ENCODE measurements at regions not wholly inside any gene's neighbourhood (a gene's known extent, or its start where the extent isn't known, plus 50 kb on each side); places are given as distances from the start of the nearest gene placed in this dataset.

GRCh38 chr20:48300529-48300928 lies 515.2 kb upstream of the SULF2 start:
- no peak for DNase-seq (ENCODE audit: low spot score)

GRCh38 chr20:48298851-48299484 lies 513.7 kb upstream of the SULF2 start:
- no peak for DNase-seq (ENCODE audit: low spot score)

- DNase-seq (ENCODE audit: low spot score), result no peak
Measured at GRCh38 chr20:48298433-48298832, 513.2 kb upstream of the SULF2 start.

- DNase-seq (ENCODE audit: low spot score), result no peak
Measured at GRCh38 chr20:48295966-48296421, 510.7 kb upstream of the SULF2 start.

- DNase-seq (ENCODE audit: low spot score), result no peak
Measured at GRCh38 chr20:48295445-48295903, 510.2 kb upstream of the SULF2 start.

- no peak for DNase-seq (ENCODE audit: low spot score)
Measured at GRCh38 chr20:48294942-48295341, 509.7 kb upstream of the SULF2 start.

- DNase-seq (ENCODE audit: low spot score), result no peak
Measured at GRCh38 chr20:48294196-48294595, 508.9 kb upstream of the SULF2 start.

GRCh38 chr20:48293671-48294070 lies 508.4 kb upstream of the SULF2 start:
- no peak for DNase-seq (ENCODE audit: low spot score)

DNA sequence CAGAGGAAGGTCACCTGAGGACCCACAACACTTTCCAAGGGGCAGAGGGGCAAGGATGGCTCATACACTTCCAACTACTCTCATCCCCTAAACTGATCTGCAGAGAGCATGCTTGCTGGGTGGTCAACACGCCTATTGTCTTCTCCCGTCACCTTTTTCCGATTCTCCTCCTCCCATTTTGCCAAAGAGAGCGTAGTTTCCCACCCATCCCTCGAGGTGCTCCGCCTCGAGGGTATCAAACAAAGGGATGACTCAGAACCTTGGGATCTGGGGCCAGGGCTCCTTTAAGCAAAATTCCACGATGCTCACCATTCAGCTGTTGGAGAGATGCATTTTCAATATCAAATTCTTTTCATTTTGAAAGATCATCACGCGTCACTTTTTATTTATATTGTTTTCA lies 507.5 kb upstream of the SULF2 start:
- DNase-seq (ENCODE audit: low spot score), result no peak

- DNase-seq (ENCODE audit: low spot score), result no peak
Measured at GRCh38 chr20:48291896-48292295, 506.6 kb upstream of the SULF2 start.

DNA sequence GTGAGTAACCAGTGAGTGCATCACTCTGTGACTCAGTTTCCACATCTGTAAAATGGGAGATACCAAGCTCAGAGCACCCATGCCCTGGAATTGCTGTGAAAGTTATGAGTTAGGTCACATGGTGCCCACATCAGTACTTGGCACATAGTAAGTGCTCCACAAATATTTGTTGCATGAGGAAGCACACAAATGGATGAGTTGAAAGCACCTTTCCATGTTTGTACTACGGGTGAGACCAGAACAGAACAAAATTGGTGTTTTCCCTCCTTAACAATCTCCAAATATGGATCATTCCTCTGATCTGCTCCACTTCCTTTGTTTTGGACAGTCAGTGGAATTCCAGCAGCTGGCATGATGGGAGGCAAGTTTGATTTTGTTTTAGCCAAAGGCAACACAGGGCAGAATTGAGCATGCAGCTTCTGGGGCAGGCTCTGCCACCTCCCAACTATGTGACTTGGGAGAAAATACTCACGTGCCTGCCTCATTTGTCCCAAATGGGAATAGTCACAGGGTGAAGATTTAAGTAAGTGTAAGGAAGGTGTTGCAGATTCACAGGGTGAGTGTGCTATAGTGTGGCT lies 503.7 kb upstream of the SULF2 start:
- DNase-seq (ENCODE audit: low spot score), result no peak

- no peak for DNase-seq (ENCODE audit: low spot score)
Measured at GRCh38 chr20:48287552-48288170, 502.4 kb upstream of the SULF2 start.

- DNase-seq (ENCODE audit: low spot score), result peak; percentile 35
Measured at GRCh38 chr20:48287021-48287494, 501.8 kb upstream of the SULF2 start.

DNA sequence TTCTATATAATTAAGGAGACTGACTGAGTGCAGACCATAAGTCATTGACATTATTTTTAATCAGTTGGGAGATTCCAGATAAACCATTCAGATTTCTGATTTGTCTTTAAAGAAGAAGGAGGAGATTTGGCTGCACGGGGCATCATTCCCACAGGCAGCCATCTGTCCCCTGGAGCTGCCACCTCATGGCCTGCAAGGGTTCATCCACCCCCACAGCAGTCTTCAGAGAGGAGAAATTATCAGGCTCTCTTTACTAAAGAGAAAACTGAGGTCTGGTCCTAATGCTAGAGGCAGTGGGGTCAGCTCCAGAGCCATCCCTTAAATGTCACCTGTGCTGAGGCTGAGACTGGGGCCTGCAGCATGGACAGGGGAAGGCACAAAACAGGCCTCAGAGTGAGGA lies 501.3 kb upstream of the SULF2 start:
- DNase-seq (ENCODE audit: low spot score), result no peak

GRCh38 chr20:48285656-48286055 lies 500.4 kb upstream of the SULF2 start:
- DNase-seq (ENCODE audit: low spot score), result no peak

GRCh38 chr20:48284837-48285236 lies 499.6 kb upstream of the SULF2 start:
- no peak for DNase-seq (ENCODE audit: low spot score)

DNA sequence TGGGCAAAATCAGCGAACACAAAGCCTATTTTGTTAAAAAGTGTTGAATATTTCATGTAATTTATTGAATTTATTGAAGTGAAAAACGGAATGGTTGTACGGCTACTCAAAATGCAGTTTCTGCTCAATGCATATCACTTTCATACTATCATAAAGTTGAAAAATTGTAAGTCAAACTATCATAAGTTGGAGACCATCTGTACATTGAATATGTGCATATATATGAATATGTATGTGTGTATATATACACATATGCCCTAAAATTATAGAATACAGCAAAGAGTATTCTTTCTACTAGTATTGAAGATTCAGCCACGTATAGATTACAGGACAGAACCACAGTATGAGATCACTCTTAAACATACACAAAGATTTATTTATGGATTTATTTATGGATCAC lies 499.0 kb upstream of the SULF2 start:
- no peak for DNase-seq (ENCODE audit: low spot score)

DNA sequence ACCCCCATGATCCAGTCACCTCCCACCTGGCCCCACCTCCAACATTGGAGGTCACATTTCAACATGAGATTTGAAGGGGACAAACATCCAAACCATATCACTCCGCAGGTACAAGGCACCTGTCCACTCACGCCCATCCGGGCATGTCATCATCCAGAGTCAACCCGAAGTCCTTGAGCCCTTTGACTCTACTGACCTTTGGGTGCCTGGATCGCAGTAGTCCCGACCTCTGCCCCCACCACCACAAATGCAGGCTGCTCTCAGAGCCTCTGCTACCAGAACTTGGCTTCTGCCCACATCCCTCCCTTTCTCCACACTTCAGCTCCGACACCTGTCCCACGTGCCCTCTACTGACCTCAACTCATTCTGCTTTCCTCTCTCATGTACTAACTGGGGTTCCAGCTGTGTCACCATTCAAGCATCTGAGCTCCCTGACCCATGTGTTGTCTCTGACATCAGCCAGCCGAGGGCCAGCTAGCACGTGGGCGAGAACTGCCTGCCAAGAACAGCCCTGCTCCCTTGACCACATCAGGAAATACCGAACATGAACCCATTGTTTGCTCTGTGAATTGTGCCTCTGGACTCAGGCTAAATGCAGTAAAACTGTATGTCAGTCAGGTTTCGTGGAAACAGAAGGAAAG lies 498.3 kb upstream of the SULF2 start:
- peak; percentile 93 for DNase-seq (ENCODE audit: low spot score)

DNA sequence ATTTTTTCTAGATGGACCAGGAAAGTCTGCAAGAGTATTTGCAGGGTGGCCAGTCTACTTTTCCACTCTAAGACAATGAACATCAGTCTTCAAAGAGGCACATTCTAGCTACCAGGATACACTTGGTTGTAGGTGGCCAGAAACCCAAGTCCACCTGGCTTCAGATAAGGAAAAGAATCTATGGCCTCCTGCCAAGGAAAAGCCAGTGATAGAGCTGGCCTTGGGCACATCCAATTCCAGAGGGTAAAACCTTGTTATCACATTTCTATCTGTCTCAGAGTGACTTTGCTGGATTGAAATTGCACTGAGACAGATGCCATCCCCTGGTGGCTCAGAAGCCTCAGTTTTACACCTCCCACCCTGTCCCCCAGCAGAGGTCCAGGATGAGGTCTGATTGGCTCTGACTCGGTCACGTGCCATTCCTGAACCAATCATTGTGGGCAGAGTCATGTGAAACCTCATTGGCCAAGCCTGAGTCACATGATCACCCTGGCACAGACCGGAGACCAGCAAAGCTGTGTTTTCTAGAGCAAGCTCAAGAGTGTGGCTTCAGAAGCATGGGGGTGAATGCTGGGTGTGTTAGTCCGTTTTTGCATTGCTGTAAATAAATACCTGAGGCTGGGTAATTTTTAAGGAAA lies 497.4 kb upstream of the SULF2 start:
- DNase-seq (ENCODE audit: low spot score), result no peak

DNA sequence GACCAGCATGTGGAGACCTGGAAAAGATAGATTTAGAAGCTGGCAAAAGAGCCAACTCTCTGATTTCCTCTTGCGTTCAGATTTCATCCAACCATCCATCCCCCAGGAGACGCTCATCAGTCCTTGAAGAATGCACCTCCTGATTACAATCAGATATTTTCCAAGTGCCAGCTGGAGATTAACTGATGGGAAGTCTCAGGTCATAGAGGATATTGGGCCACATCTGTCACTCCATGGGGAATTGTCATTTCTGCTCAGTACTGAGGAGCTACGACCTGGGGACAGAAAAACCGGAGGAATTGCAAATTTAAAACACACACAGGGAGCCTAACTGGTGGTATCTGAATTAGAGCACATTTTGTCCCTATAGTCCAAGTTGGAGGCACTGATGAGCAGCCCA lies 496.2 kb upstream of the SULF2 start:
- no peak for DNase-seq (ENCODE audit: low spot score)

GRCh38 chr20:48278961-48279481 lies 493.7 kb upstream of the SULF2 start:
- no peak for DNase-seq (ENCODE audit: low spot score)

DNA sequence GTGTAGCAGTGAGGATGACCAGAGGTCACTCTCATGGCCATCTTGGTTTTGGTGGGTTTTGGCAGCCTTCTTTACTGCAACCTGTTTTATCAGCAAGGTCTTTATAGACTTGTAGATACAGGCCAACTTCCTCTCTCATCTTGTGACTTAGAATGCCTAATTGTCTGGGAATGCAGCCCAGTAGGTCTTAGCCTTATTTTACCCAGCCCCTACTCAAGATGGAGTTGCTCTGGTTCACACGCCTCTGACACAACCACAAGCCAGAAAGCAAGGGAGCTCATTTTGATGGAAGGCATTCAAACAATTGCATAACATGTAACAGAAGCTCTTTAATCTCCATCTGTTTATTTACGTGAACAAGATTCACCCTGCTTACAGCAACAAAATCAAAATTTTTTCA lies 492.0 kb upstream of the SULF2 start:
- DNase-seq (ENCODE audit: low spot score), result peak; percentile 21
